HG03565 (cell line): ENCODE measurements at regions not wholly inside any gene's neighbourhood (a gene's known extent, or its start where the extent isn't known, plus 50 kb on each side); places are given as distances from the start of the nearest gene placed in this dataset.
"Not testable (repeated sequence)": the region's sequence is repeated elsewhere in the genome, so short reads cannot be mapped to it uniquely, and the experiment has no call there.

Source experiments
- ATAC-seq: cut with Tn5 transposase; IDR thresholded peaks from one replicate; pipeline ENCODE4 v1.9.1; 2021; ENCODE audit warnings: mild to moderate bottlenecking, moderate library complexity; ENCODE audit not compliant: unreplicated experiment

DNA sequence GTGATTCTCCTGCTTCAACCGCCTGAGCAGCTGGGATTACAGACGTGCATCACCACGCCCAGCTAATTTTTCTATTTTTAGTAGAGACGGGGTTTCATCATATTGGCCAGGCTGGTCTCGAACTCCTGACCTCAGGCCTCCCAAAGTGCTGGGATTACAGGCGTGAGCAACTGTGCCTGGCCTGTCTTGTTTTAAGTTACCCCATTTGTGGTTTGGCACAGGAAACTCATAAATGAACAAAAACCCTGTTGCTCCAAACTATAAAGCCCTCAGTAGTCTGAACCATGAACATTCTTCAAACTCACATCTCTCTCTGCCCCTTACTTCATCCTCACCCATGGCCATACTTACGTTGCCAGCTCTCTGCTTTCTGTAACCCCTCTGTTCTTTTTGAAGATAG lies 61.7 kb downstream of the RHOU start:
- not testable (repeated sequence) for ATAC-seq

DNA sequence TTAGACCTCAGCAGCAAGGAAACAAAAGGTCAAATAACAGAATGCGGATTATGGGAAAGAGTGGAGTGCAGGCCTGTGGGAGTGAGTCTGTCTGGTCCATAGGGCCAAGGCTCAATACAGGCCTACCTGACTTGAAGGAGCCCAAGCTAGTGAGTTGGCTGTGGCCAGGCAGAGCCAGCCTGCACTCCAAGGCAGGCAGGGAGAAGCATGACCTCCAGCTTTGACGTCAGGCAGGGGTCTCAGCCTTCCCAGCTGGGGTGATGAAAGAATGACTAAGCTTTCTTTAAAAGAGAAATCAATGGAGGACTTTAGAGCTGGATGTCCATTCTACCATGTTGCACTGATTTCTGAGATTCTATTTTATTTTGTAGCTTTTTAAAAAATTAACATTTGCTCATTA lies 62.8 kb downstream of the RHOU start:
- ATAC-seq: no peak

DNA sequence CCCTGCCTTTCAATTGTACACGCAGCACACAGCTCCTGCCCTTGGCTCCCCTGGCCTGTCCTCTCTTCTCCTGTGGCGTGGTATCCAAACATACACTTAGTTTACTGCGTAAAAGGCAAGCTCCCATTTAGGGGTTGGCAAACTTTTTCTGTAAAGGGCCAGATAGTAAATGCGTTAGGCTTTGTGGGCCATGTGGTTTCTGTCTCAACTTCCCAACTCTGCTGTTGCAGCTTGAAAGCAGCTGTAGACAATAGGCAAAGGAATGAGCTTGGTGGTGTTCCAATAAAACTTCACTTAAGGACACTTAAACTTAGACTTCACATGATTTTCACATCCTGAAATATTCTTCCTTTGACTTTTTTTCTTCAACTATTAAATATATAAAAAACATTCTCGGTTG lies 63.3 kb downstream of the RHOU start:
- no peak for ATAC-seq

DNA sequence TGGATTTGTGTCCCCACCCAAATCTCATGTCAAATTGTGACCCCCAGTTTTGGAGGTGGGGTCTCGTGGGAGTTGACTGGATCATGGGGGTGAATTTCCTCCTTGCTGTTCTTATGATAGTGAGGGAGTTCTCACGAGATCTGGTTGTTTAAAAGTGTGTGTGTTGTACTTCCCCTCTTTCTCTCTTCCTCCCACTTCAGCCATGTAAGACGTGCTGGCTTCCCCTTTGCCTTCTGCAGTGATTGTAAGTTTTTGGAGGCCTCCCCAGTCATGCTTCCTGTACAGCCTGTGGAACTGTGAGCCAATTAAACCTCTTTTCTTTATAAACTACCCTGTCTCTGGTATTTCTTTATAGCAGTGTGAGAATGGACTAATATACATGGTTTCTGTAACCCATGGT lies 64.6 kb downstream of the RHOU start:
- ATAC-seq: no peak

DNA sequence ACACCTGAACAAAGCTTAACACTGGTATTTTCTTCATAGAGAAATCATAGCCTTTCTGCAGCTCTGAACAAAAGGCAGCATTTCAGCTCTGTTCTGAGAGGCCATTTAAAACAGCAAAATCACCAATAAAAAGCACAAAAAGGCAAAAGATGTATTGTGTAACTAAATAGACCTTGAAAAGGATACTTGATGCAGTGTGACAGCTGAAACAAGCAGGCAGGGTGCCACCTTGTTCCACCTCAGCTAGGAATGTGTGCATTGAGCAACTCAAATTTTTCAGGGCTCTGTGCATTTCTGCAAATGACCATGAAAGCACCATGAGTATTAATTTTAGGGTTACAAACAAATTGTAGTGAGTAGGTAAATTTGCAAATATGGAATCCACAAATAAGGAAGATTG lies 65.8 kb downstream of the RHOU start:
- ATAC-seq: no peak

DNA sequence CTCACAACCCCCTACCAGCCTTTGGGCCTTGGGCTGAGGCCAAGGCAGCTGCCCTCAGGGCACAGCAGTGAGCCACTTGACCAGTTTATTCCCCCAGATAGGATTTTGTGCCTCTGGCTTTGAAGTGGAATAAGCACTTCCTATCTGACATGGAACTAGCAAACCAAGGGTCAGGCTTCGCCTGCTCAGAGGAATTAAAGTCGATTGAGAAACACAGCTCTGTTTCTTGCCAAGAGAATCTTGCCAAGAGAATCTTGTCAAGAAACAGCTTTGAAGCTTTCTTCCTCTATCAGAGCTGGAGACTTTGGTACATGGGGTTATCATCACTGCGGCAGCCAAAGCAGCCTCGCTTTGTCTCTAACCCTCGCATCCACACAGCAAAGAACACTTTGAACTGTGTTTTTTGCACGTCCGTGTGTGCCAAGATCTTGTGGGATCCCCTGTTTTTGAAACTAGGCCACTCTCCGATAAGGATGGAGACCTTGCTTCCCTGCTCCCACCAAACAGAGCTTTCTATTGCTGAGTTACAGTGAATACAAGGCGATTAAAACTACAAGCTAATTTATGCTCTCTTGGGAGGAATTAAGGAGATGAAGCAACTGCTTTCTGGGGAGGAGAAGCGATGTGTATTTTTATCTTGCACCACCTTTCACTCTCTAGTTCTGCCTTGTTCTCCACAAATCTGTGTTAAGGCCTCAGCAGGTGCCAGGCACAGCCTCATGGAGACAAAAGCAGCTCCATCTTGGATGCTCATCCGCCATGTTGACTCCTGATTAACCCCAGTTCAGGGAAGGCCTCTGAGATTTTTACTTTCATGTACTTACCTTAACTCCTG lies 67.3 kb downstream of the RHOU start:
- no peak for ATAC-seq

DNA sequence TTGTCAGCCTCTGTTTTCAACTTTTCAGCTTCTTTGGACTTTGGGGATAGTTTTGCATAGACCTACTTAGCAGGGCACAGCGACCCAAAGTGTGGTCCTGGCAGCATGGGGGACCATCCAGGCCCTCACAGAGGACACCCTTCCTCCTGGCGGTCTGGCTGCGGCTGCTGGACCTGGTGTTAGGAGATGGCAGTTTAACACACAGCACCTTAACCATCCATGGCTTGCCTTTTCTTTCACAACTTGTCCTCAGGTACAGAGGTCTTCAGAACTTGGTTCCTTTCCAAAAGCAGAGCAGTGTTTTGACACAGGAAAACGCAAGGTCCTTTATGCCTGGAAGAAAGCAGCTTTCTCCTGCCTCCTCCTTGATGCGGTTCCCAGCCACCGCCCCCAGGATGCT lies 68.1 kb downstream of the RHOU start:
- no peak for ATAC-seq

DNA sequence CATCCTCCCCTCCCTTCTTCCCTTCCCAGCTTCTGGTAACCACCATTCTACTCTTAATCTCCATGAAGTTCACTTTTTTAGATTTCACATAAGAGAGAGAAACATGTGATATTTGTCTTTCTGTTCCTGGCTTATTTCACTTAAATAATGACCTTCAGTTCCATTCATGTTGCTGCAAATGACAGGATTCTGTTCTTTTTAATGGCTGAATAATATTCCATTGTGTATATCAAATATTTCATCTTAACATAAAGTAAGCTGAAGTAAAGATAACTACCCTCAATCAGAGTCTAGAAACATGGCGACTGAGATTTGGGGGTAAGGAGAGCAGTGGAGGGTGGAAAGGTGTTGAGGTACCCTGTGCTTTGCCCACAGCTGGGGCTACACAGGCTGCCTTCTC lies 68.9 kb downstream of the RHOU start:
- ATAC-seq: no peak

DNA sequence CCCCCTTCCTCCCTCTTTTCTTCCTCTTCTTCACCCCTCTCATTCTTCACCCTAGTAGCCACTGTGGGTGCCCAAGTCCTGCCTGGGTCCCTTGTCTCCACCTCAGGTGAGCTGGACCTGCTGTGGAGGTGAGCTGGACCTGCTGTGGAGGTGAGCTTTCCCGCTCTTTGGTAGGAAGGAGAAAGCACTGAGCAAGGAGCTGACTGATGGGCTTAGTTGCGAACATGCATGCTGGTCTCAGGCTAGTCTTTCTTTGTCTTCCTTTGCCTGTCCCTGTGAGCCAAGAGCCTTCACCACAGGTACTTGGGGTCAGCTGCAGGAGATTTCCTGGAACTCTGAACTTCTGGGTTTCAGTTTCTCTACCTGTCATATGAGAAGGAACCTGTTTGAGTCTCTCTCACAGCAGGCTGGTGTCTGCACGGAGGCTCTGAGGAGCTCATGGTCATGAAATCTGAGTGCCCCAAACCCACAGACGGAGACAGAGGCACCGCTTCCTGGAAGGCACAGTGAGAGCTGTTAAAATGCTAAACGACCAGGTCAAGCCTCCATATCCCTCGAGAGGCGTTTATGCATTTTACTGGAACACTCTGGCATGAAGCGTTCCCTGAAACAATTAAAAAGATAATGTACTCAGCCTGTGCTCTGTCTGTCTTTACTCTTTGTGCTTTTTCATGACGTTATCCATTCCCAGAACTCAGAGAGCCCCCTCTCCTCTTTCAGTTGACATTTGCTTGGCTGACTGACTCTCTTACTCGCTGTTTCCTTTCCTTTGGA lies 69.5 kb downstream of the RHOU start:
- ATAC-seq: no peak

DNA sequence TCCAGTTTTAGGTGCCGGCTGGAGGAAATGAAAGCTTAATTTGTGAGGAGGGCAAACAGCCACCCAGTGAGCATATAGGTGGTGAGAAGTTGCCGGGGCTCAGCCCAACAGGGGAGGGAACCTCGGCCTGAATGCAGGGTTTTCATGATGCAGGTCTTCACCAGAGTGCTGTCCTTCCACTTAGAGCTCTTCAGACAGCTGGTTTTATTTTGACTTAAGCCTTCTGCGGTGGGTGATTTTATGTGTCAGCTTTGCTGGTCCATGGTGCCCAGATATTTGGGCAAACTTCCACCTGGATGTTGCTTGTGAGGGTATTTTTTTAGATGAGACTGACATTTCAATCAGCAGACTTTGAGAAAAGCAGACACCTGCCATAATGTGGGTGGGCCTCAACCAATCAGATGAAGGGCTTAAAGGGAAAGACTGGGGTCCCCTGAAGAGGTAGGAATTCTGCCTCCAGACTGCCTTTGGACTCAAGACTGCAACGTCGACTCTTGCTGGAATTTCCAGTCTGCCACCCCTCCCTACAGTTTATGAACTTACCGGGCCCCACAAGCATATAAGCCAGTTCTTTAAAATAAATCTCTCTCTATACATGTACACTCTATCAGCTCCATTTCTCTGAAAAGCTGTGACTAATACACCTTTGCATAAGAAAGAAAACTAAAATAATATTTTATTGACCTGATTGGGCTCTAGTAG lies 72.8 kb downstream of the RHOU start:
- no peak for ATAC-seq

DNA sequence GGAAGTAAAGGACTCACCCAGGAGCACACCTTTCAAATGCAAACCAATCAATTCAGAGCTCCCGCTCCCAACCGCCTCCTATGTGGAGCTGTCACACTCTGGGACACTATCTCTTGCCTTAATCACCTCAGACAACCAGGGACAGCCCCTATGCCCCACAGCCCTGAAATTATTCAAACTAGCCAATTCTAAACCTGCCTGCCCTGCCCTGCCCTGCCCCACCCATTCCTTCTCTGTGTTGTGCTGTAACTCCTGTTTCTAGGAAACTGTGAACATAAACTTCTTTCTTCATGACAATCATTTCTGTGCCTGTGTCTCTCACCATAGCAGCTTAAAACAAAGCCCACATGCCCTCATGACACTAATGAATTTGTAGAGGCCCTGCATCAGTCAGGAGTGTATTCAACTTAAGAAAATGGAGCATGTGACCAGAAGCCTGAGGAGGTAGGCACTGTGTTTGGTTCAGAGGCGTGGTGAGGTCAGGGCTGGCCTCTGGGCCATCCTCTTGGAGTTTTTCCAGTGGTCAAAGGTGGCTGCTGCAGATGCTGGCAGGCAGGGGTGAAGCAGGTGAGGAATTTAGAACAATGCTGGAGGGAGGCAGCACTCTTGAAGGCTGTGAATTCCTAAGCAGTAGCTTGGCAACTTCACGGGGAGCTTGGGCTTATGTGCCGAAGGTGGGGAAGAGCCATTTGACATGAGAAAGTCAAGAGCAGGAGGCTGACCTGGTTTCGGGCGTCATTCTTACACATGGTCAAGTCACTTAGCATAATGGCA lies 74.5 kb downstream of the RHOU start:
- no peak for ATAC-seq

DNA sequence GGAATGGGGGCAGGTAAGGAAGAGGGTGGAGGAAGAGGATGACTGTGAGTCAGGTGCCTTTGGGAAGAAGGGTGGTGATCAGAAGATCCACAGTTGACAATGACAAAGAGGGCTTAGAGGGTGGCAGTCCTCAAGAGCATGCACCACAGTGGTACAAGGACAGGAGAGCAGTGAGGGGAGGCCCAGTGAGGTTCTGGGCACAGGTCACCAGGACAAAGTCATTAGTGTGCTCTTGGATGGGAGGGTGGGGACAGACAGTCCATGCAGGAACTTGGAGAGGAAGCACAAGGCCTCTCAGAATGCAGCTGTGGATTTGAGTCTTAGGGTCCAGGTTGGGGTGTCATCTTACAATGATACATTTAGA lies 75.1 kb downstream of the RHOU start:
- no peak for ATAC-seq

DNA sequence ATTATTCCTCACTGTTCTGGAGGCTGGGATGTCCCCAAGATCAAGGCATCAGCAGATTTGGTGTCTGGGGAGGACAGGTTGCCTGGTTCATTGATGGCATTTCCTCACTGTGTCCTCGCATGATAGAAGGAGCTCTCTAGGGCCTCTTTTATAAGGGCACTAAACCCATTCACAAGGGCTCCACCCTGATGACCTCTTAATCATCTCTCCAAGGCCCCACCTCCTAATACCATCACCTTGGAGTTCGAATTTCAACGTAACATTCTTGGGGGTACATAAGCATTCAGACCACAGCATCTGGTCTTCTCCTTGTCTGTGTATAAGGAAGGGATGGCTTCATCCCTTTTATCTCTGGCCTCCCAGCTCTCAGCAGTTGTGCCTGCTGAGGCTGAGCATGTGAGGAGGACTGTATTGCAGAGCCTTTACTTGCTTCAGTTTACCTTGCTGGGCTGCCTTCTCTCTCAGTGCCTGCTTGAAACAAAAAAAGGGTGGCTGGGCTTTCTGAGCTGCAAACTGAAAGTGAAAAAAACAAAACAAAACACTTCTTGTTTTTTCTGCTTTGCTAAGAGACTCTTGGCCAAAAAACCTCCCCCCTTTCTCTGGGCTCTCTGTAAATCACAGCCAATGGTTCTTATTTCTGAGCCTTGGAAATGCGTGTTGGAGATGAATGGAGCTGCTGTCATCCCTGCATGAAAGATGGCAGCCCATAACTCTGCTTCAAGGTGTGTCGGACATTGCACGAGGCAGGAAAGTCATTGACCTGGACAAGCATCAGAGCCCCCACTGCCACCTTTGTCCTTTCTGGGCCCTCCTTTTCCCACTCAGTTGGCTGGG lies 75.8 kb downstream of the RHOU start:
- no peak for ATAC-seq

DNA sequence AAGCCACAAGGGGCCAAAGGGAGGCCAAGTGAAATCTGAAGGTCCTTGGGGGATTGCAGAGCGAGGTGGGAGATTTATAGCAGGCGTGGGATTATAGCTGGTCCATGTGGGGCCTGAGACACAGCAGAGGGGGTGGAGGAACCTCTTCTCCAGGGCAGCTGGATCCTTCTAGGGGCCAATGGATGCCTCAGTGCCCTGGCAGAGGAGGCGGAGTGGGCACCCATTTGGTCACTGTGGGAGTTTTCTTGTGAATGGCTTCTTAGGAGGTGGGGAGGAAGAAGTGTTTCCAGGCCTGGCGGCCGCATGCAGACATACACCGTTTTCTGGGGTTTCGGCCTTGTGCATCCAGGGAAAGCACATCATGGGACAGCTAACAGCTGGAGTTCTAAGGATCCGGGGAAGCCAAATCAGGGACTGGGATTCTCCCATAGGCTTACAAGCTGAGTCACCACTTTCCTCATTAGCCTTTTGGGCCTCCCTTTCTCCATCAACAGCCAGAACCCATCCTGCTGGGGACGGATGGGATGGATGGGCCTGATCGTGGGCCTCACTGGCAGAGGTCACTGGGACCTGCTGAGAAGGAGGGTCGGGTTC lies 76.5 kb downstream of the RHOU start:
- no peak for ATAC-seq

DNA sequence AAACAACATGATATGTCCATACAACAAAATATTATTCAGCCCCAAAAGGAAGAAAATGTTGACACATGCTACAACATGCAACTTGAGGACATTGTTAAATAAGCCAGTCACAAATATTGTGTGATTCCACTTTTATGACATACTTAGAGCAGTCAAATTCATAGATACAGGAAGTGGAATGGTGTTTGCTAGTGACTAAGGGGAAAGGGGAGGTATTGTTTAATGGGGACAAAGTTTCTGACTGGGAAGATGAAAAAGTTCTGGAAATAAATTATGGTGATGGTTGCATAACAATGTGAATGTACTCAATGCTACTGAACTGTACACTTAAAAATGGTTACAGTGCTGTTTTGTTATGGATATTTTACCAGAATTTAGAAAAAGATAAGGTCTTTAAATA lies 77.7 kb downstream of the RHOU start:
- ATAC-seq: no peak

DNA sequence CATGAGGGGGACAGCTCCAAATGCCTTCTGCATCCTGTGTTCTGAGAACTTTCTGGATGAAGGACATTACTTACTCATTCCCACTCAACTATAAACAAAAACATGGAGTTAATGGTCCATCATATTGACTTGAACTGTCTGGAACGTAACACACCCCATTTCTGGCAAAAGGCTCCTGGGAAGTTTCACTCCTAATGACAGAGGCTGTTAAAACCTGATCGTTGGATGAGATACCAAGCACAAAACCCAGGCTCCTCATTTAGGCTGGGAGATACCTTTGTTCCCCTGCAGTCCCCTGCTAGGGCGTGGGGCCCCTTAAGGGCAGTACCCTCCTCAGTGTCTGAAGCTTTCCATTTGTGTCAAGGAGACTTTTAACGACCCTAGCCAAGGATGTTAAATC lies 78.9 kb downstream of the RHOU start:
- no peak for ATAC-seq

DNA sequence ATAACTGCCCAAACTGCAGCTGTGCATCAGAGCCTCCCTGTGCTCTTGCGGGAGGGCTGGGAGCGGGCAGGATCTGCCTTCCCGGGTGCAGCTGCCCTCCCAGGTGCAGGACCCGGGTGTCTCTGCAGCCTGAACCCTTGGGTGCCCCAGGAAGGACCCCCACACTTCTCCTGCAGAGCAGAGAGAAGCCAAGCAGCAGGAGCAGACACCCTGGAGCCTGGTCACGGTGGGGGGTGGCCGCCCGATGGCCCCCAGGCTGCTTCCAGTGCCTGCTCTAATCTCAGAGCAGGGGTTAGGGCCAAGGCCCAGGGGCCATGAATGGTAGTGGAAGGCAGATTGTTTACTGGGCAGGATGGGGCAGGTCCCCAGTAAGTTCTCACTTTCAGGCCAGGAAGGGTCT lies 83.0 kb downstream of the RHOU start:
- ATAC-seq: no peak

DNA sequence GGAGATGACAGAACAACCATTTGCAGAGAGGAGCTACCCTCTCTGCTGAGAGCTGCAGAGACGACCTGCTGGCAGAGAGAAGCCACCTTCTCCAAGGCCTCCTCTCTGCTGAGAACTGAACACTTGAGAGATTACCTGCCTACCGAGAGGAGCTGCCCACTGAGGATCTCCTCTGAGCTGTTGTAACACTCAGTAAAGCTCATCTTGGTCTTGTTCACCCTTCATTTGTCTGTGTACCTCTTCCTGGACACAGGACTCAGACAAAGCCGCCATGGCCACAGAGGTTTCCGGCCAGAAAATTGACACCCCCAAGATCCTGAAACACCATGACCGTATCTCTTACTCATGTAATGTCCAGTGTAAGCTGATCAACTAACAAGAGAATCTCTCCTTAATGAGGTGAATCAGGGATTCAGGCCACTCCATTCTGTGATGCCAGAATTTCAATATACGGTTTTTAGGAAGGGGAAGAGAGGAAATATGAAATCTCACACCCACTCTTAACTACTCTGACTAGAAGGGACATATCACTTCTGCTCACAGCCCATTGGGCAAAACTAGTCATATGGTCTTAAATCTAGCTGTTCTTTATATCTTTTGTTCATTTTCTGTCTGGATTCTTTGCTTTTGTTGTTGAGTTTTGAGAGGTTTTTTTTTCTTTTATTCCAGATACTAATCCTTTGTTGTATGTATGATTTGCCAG lies 83.8 kb downstream of the RHOU start:
- no peak for ATAC-seq

DNA sequence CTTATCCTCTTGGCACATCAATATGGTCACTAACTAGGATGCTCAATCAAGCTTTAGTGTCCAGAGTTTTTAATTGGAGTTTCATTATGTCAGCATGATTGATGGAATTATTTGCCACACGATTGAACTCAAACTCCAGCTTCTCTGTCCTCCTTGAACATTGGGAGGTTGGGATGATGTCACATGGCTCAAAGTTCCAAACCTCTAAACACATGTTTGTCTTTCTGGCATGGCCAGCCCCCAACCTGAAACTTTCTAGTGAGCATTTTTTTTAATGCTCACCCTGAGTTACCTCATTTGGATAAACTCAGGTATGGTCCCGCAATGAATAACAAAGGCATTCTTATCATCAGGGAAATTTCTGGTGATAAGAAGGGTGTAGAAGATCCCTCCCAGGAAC lies 86.0 kb downstream of the RHOU start:
- no peak for ATAC-seq
